ENCODE measurements at regions not wholly inside any gene's neighbourhood (a gene's known extent, or its start where the extent isn't known, plus 50 kb on each side); places are given as distances from the start of the nearest gene placed in this dataset.
"Not testable (repeated sequence)": the region's sequence is repeated elsewhere in the genome, so short reads cannot be mapped to it uniquely, and the experiment has no call there.

GRCh38 chr16:5916711-5917191 is 819.2 kb upstream of the EEF2KMT start:
- WGBS (ENCODE audit: insufficient coverage) = 16% methylated on average over 7 of the region's 11 CpGs
- Histone ChIP-seq H3K4me1 (ENCODE audit: control insufficient read depth, insufficient read depth, low read length) (peaks cover 7% of the 10 kb centered on the region), H3K36me3 (ENCODE audit: control insufficient read depth, insufficient read depth, low read length) (no peaks in the 10 kb centered on the region), H3K9me3 (ENCODE audit: control insufficient read depth, insufficient read depth, low read length) (no peaks in the 10 kb centered on the region), H3K27me3 (ENCODE audit: control insufficient read depth, insufficient read depth, low read length) (no peaks in the 10 kb centered on the region), H3K27ac (ENCODE audit: low read depth, low read length) (no peak overlapping the region), H3K4me3 (ENCODE audit: low read depth, low read length) (no peak overlapping the region)
- DNase-seq (ENCODE audit: low read depth in 4 of 6, low spot score in 6 of 6) = no peak

GRCh38 chr16:5911241-5911640 is 813.6 kb upstream of the EEF2KMT start:
- DNase-seq (ENCODE audit: low read depth in 4 of 6, low spot score in 6 of 6) = peak in 1 of 6 donors; percentile 59
- Histone ChIP-seq H3K36me3 (ENCODE audit: control insufficient read depth, insufficient read depth, low read length) (no peaks in the 10 kb centered on the region), H3K9me3 (ENCODE audit: control insufficient read depth, insufficient read depth, low read length) (no peaks in the 10 kb centered on the region), H3K27ac (ENCODE audit: low read depth, low read length) (no peak overlapping the region), H3K27me3 (ENCODE audit: control insufficient read depth, insufficient read depth, low read length) (no peaks in the 10 kb centered on the region), H3K4me1 (ENCODE audit: control insufficient read depth, insufficient read depth, low read length) (no peaks in the 10 kb centered on the region), H3K4me3 (ENCODE audit: low read depth, low read length) (no peak overlapping the region)
- 83% methylated on average over 6 of the region's 10 CpGs for WGBS (ENCODE audit: insufficient coverage)

DNA sequence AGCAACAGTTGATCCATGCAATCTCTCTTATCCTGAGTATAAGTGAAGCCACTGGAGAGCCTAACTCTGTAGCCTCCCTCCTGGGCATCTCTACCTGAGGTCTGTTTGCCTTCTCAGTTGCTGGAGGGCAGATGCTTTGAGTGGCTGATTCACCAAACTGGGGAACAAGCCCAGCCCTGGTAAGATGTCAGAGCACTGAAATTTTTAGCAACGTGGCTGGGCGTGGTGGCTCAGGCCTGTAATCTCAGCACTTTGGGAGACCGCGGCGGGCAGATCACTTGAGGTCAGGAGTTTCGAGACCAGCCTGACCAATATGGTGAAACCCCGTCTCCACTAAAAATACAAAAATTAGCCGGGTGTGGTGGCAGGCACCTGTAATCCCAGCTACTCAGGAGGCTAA is 812.0 kb upstream of the EEF2KMT start:
- H3K36me3 ChIP-seq (ENCODE audit: control insufficient read depth, insufficient read depth, low read length); H3K4me1 ChIP-seq (ENCODE audit: control insufficient read depth, insufficient read depth, low read length); H3K4me3 ChIP-seq (ENCODE audit: low read depth, low read length); H3K27me3 ChIP-seq (ENCODE audit: control insufficient read depth, insufficient read depth, low read length); H3K27ac ChIP-seq (ENCODE audit: low read depth, low read length); DNase-seq (ENCODE audit: low read depth in 4 of 6, low spot score in 6 of 6); H3K9me3 ChIP-seq (ENCODE audit: control insufficient read depth, insufficient read depth, low read length): not testable (repeated sequence)
- WGBS (ENCODE audit: insufficient coverage) = 95% methylated on average over 3 of the region's 8 CpGs

DNA sequence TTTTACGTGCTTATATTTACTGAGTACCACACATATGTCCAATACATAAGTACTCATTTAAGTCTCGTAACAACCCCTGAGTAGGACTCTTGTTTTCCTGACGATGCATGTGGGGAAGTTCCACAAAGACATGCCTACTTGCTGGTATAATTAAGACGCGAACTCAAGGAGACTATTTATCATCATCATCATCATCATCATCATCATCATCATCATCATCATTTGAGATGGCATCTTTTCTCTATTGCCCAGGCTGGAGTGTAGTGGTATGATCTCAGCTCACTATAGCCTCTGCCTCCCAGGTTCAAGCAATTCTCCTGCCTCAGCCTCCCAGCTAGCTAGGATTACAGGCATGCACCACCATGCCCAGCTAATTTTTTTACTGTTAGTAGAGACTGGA is 809.9 kb upstream of the EEF2KMT start:
- DNase-seq (ENCODE audit: low read depth in 4 of 6, low spot score in 6 of 6) = no peak
- Histone ChIP-seq H3K4me3 (ENCODE audit: low read depth, low read length) (no peak overlapping the region), H3K27me3 (ENCODE audit: control insufficient read depth, insufficient read depth, low read length) (no peaks in the 10 kb centered on the region), H3K9me3 (ENCODE audit: control insufficient read depth, insufficient read depth, low read length) (no peaks in the 10 kb centered on the region), H3K36me3 (ENCODE audit: control insufficient read depth, insufficient read depth, low read length) (no peaks in the 10 kb centered on the region), H3K27ac (ENCODE audit: low read depth, low read length) (no peak overlapping the region), H3K4me1 (ENCODE audit: control insufficient read depth, insufficient read depth, low read length) (peaks cover 8% of the 10 kb centered on the region)
- WGBS (ENCODE audit: insufficient coverage) = no CpG with 5 or more reads among the region's 5 CpGs

GRCh38 chr16:5906351-5906750 is 808.8 kb upstream of the EEF2KMT start:
- Histone ChIP-seq H3K4me1 (ENCODE audit: control insufficient read depth, insufficient read depth, low read length) (peaks cover 8% of the 10 kb centered on the region), H3K27ac (ENCODE audit: low read depth, low read length) (no peak overlapping the region), H3K9me3 (ENCODE audit: control insufficient read depth, insufficient read depth, low read length) (no peaks in the 10 kb centered on the region), H3K27me3 (ENCODE audit: control insufficient read depth, insufficient read depth, low read length) (no peaks in the 10 kb centered on the region), H3K4me3 (ENCODE audit: low read depth, low read length) (no peak overlapping the region), H3K36me3 (ENCODE audit: control insufficient read depth, insufficient read depth, low read length) (no peaks in the 10 kb centered on the region)
- WGBS (ENCODE audit: insufficient coverage) = 88% methylated on average over 3 of the region's 6 CpGs
- no peak for DNase-seq (ENCODE audit: low read depth in 4 of 6, low spot score in 6 of 6)

DNA sequence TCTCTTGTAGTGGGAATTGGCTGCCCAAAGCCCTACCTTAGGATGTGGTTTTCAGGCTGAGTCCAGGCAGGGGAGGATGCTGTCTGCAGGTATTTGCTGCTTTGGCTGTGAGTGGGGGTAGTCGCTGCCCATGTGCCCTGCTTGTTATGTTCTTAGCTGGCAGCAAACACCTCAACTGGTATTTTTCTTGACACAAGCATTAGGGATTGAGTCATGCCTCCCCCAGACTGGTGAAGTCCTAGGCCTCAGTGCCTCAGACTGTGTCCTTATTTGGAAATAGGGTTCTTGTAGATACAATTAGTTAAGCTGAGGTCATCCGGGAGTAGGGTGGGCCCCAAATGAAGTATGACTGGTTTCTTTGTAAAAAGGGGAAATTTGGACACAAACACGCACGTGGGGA is 808.3 kb upstream of the EEF2KMT start:
- Histone ChIP-seq H3K4me1 (ENCODE audit: control insufficient read depth, insufficient read depth, low read length) (peaks cover 8% of the 10 kb centered on the region), H3K4me3 (ENCODE audit: low read depth, low read length) (no peak overlapping the region), H3K9me3 (ENCODE audit: control insufficient read depth, insufficient read depth, low read length) (no peaks in the 10 kb centered on the region), H3K36me3 (ENCODE audit: control insufficient read depth, insufficient read depth, low read length) (no peaks in the 10 kb centered on the region), H3K27ac (ENCODE audit: low read depth, low read length) (no peak overlapping the region), H3K27me3 (ENCODE audit: control insufficient read depth, insufficient read depth, low read length) (no peaks in the 10 kb centered on the region)
- 91% methylated on average over 4 of the region's 4 CpGs for WGBS (ENCODE audit: insufficient coverage)
- DNase-seq (ENCODE audit: low read depth in 4 of 6, low spot score in 6 of 6) = no peak

GRCh38 chr16:5903832-5904231 is 806.2 kb upstream of the EEF2KMT start:
- Histone ChIP-seq H3K27ac (ENCODE audit: low read depth, low read length) (no peak overlapping the region), H3K4me3 (ENCODE audit: low read depth, low read length) (no peak overlapping the region), H3K36me3 (ENCODE audit: control insufficient read depth, insufficient read depth, low read length) (no peaks in the 10 kb centered on the region), H3K4me1 (ENCODE audit: control insufficient read depth, insufficient read depth, low read length) (peaks cover 13% of the 10 kb centered on the region), H3K9me3 (ENCODE audit: control insufficient read depth, insufficient read depth, low read length) (no peaks in the 10 kb centered on the region), H3K27me3 (ENCODE audit: control insufficient read depth, insufficient read depth, low read length) (no peaks in the 10 kb centered on the region)
- DNase-seq (ENCODE audit: low read depth in 4 of 6, low spot score in 6 of 6) = peak in 2 of 6 donors; percentile 23 to 90
- 66% methylated on average over 9 of the region's 13 CpGs for WGBS (ENCODE audit: insufficient coverage)

DNA sequence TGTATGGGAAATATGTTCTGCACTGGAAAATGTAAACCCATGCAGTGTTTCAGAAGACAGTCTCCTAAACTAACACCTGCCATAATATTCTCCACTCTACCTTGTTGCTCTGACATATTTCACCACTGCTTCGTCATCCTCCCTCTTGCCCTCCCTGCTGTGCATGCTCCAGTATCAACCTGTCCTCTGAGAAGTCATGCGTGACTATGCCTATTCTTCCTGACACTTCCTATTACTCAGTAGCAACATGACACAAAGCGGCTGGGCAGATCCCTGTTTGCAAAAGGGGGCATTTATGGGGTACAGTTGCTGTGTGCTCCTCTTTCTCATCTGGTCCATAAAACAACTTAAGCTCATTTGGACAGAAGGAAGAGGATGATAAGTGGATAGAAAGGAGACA is 805.6 kb upstream of the EEF2KMT start:
- Histone ChIP-seq H3K9me3 (ENCODE audit: control insufficient read depth, insufficient read depth, low read length) (no peaks in the 10 kb centered on the region), H3K4me3 (ENCODE audit: low read depth, low read length) (no peak overlapping the region), H3K36me3 (ENCODE audit: control insufficient read depth, insufficient read depth, low read length) (no peaks in the 10 kb centered on the region), H3K27me3 (ENCODE audit: control insufficient read depth, insufficient read depth, low read length) (no peaks in the 10 kb centered on the region), H3K27ac (ENCODE audit: low read depth, low read length) (no peak overlapping the region), H3K4me1 (ENCODE audit: control insufficient read depth, insufficient read depth, low read length) (peaks cover 13% of the 10 kb centered on the region)
- peak in 1 of 6 donors; percentile 42 for DNase-seq (ENCODE audit: low read depth in 4 of 6, low spot score in 6 of 6)
- WGBS (ENCODE audit: insufficient coverage) = 54% methylated on average over 1 of the region's 3 CpGs

DNA sequence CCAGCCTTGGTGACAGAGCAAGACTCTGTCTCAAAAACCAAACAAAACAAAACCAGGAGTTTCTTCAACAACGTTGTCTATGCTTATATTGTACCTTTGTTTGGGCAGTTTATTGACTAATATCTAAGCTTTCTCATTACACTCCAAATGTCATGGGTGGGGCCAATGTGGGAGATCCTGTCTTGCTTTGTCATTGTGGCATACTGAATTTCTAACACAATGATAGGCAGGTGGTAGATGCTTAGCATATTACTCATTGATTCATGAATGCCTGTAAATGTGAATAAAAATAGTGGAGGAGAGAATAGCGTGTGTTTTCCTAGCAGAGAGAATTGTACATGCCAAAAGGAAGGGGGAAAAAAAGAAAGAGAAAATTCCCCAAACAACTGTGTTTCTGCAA is 802.5 kb upstream of the EEF2KMT start:
- H3K4me3 ChIP-seq (ENCODE audit: low read depth, low read length) = no peak overlapping the region
- H3K4me1 ChIP-seq (ENCODE audit: control insufficient read depth, insufficient read depth, low read length) = peaks cover 13% of the 10 kb centered on the region
- no peak overlapping the region for H3K27ac ChIP-seq (ENCODE audit: low read depth, low read length)
- H3K27me3 ChIP-seq (ENCODE audit: control insufficient read depth, insufficient read depth, low read length) = no peaks in the 10 kb centered on the region
- no peak for DNase-seq (ENCODE audit: low read depth in 4 of 6, low spot score in 6 of 6)
- no peaks in the 10 kb centered on the region for H3K9me3 ChIP-seq (ENCODE audit: control insufficient read depth, insufficient read depth, low read length)
- WGBS (ENCODE audit: insufficient coverage) = no CpG with 5 or more reads among the region's 2 CpGs
- no peaks in the 10 kb centered on the region for H3K36me3 ChIP-seq (ENCODE audit: control insufficient read depth, insufficient read depth, low read length)

GRCh38 chr16:5895976-5896375 is 798.4 kb upstream of the EEF2KMT start:
- peaks cover 8% of the 10 kb centered on the region for H3K4me1 ChIP-seq (ENCODE audit: control insufficient read depth, insufficient read depth, low read length)
- no peak overlapping the region for H3K27ac ChIP-seq (ENCODE audit: low read depth, low read length)
- no peaks in the 10 kb centered on the region for H3K36me3 ChIP-seq (ENCODE audit: control insufficient read depth, insufficient read depth, low read length)
- no peak for DNase-seq (ENCODE audit: low read depth in 4 of 6, low spot score in 6 of 6)
- no peak overlapping the region for H3K4me3 ChIP-seq (ENCODE audit: low read depth, low read length)
- WGBS (ENCODE audit: insufficient coverage) = 44% methylated on average over 4 of the region's 5 CpGs
- no peaks in the 10 kb centered on the region for H3K27me3 ChIP-seq (ENCODE audit: control insufficient read depth, insufficient read depth, low read length)
- H3K9me3 ChIP-seq (ENCODE audit: control insufficient read depth, insufficient read depth, low read length) = no peaks in the 10 kb centered on the region
